GM20000 (cell line): ENCODE measurements at regions not wholly inside any gene's neighbourhood (a gene's known extent, or its start where the extent isn't known, plus 50 kb on each side); places are given as distances from the start of the nearest gene placed in this dataset.

Source experiments
- DNase-seq: peaks from one replicate; pipeline ENCODE4 v3.0.0; 2012; ENCODE audit warnings: low spot score
- TF ChIP-seq, protein P1 (sequence below): IDR thresholded peaks from 2 replicates; pipeline ENCODE4 v1.5.1; 2012; ENCODE audit warnings: mild to moderate bottlenecking, control low read depth; ENCODE audit errors: extremely low read depth, missing control alignments

DNA sequence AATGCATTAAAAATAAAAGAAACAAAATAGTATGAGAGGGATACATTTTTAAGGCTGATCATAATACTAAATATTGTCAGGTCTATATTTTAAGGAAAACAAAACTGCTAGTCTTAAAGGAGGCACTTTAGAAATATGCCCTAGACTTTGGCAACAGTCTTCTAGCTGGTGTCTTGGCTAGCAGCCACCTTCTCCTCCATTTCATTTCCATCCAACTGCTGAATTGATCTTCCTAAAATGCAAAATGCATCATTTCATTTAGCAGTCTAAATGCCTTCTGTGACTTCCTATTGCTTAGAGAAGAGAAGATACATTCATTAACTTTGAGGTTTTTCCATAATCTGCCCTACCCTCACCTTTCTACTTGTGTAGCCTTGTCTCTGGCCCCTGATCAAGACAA lies 1404.1 kb downstream of the CDH11 start:
- TF ChIP-seq, protein P1, sequence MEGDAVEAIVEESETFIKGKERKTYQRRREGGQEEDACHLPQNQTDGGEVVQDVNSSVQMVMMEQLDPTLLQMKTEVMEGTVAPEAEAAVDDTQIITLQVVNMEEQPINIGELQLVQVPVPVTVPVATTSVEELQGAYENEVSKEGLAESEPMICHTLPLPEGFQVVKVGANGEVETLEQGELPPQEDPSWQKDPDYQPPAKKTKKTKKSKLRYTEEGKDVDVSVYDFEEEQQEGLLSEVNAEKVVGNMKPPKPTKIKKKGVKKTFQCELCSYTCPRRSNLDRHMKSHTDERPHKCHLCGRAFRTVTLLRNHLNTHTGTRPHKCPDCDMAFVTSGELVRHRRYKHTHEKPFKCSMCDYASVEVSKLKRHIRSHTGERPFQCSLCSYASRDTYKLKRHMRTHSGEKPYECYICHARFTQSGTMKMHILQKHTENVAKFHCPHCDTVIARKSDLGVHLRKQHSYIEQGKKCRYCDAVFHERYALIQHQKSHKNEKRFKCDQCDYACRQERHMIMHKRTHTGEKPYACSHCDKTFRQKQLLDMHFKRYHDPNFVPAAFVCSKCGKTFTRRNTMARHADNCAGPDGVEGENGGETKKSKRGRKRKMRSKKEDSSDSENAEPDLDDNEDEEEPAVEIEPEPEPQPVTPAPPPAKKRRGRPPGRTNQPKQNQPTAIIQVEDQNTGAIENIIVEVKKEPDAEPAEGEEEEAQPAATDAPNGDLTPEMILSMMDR = no peak
- DNase-seq = no peak

DNA sequence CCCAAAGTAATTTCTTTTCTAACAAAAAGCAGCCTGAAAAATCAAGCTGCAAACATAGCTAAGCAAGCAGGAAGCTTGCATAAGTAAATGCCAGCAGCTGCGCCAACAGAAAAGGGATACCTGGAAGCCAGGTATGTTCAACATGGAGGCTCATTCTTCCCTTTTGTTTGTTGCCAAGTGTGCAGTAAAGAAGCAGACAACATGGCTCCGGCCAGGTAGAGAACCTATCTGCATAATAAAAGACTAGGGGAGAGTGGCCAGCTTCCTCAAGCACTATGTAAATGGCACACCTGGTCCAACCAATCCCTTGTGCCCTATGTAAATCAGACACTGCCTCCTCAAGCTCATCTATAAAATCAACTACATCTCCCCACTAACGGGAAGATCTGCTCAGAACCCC lies 1407.0 kb downstream of the CDH11 start:
- DNase-seq = no peak
- TF ChIP-seq, protein P1 = no peak

DNA sequence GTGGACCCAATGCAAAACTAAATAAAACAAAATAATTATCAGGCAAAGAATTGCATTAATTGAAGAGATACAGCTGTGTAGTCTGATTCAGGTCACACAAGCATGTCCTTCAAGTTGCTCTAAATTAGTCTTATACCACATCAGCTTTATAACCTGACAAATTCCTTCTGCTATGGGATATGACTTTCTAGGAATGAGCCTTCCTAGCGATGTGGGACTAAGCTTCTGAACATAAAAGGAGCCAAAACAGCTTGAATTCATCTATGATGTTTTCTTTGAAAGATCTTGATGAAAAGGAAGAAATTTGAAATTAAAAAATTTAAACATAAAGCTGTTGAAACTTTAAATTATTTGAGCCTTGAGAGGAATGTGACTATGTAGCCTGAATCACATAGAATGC lies 1409.1 kb downstream of the CDH11 start:
- no peak for DNase-seq
- TF ChIP-seq, protein P1 = no peak

- TF ChIP-seq, protein P1 = no peak
- no peak for DNase-seq
Measured at GRCh38 chr16:63703612-63704011, 1418.3 kb downstream of the CDH11 start.

DNA sequence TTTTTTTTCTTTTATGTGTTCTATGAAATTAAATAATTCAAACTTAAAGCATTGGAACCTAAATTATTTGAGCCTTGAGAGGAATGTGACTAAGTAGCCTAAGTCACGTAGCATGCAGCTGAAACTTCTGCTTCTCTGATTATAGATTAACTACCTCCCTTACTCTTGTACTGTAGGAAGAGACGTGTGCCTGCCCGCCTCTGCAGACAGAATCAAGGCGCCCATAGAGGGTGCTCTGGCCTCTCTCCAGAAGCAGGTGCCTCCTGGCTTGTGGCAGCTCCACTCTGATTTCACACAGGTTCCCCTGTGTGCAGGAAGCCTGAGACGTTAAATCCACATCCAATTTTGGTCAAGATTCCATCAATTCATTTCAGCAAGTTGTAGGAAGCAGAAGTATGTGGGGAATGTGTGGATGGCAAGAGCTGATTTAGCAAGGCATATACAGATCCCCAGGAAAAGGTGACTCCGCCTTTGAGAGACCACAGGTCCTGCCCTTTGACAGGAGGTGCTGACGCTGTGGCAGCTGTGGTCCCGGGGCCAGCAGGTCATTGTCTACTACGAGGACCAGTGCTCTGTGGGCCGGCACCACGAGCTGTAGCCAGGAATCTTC lies 1418.8 kb downstream of the CDH11 start:
- TF ChIP-seq, protein P1 = no peak
- DNase-seq = no peak

GRCh38 chr16:63697736-63698135 lies 1424.1 kb downstream of the CDH11 start:
- no peak for DNase-seq
- TF ChIP-seq, protein P1 = no peak

- DNase-seq = no peak
- TF ChIP-seq, protein P1 = no peak
Measured at GRCh38 chr16:63695347-63695746, 1426.5 kb downstream of the CDH11 start.
